ENCODE measurements at regions not wholly inside any gene's neighbourhood (a gene's known extent, or its start where the extent isn't known, plus 50 kb on each side); places are given as distances from the start of the nearest gene placed in this dataset.

GRCh38 chr3:72214066-72214951 is 429.4 kb upstream of the PROK2 start:
- no peak for DNase-seq

GRCh38 chr3:72213296-72214065 is 428.5 kb upstream of the PROK2 start:
- DNase-seq = no peak

GRCh38 chr3:72212396-72212795 is 427.4 kb upstream of the PROK2 start:
- no peak for DNase-seq

- no peak for DNase-seq
These were observed 425.3 kb upstream of the PROK2 start for GRCh38 chr3:72210261-72210660.

GRCh38 chr3:72205297-72205826 is 420.4 kb upstream of the PROK2 start:
- DNase-seq = no peak

DNA sequence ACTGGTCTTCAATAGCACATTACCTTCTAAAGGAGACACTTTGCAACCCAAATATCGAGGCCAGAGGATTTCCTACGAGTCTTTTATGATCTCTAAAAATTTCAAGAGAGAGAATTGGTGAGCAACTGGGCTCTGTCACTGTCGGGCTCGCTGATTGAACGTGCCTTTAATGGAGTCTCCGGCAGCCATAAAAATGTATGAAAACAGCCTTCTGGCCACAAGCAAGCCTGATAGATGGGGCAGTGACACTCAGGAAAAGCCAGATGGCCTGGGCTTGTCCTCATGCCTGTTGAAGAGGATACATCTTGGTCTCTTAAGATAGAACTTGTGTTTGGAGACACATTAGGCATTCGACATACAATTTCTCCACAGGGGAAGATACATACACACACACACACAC is 419.5 kb upstream of the PROK2 start:
- no peak for DNase-seq

GRCh38 chr3:72203613-72204349 is 418.8 kb upstream of the PROK2 start:
- no peak for DNase-seq

DNA sequence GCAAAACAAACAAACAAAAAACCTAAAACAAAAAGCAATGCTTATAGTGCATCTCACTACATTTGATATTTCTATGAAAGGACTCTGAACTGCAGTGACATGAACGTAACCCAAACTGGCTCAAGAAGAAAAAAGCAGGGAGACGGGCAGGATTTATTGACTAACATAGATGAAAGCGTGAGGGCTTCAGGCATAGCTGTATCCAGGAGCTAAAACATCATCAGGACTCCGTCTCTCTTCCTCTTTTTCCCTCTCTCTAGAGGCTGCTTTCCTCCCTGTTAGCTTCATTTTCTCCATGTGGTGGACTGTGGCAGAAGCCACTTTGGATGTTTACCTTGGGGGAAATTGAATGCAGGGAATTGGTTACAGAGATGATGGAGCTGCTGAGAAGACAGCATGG is 418.2 kb upstream of the PROK2 start:
- no peak for DNase-seq

- no peak for DNase-seq
These were observed 415.4 kb upstream of the PROK2 start for GRCh38 chr3:72200332-72200731.

DNA sequence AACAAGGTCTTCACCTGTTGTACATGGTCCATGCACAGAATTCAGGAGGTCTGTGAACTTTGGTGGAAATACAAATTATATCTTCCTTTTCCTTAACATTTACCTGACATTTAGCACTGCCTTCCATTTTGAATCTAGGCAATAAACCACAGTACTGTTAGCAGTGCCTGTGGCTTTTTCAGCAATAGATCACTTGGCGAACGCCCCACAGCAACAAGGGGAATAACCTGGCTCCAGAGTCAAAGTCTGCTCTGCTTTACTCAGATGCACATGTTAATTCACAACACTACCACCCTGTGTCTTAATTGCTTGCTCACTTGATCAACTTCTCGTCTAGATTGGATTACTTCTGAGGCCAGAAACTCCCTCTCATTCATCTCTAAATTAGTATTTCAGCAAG is 414.6 kb upstream of the PROK2 start:
- DNase-seq = no peak

DNA sequence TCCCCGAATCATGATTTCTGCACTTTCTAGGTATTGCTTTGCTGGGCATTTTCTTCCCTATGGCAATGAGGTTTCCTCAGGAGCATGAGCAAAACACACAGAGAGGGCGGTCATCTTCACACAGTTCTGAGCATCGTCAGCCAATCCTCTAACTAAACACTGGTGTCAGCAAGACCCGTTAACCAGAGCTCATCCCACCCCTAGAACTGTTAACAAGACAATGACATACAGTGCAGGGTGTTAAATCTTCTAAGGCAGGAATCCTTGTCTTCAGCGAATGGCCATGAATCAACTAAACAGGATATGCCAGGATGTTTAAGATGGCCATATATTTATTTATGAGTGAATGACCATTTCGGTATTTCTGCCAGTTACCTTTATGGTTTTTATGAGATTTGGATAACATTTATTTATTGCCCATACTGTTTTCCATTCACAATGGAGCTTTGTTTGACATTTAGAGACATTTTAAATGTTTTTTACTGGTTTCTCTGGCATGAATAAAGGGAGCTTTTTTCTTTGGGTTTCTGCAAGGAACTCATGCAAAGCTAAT is 411.5 kb upstream of the PROK2 start:
- DNase-seq = no peak

DNA sequence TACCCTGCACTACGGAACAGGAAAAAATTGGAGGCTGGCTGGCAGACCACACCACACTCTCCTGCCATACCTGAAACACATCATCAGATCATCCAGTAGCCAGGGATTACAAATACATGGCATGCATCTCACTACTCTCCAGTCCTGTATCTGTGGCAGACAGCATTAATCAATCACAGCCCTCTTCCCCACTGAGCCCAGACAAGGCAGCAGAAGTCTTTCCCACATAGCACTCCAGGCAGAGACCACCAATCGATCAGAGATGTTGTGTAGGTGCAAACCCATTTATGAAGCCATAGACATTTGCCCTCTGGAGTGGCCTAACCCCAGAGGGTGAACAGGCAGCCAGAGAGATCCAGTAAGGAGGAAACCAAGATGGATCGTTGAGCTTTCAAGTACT is 410.9 kb upstream of the PROK2 start:
- no peak for DNase-seq

GRCh38 chr3:72194458-72194857 is 409.5 kb upstream of the PROK2 start:
- no peak for DNase-seq

DNA sequence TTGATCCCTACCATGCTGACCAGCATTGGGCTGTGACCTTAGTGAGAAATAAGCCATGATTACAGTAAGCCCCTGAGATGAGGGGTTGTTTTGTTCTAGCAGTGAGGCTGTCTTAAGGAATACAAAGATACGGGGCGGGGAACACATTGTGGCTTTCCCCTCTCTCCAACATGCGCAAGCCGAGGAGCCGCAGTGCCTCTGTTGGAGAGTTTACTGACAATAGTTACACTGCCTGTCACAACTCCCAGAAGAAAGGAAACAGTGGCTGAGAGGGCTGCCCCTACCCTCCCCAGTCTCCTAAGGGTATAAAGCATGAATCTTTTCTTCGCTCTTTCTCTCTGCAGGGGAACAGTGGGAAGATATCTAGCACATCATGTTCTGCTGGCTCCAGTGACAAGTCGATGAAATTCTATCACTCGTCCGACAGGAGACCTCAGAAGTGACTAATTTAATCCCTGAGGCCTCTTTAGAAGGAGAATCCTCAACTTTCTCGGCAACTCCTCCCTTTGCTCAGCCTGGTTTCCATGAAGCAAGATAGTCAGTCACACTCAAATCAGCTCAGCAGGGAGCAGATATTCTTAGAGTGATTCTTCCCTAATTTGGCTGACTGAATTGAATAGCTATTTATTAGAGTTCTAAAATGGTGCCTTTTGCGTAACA is 409.0 kb upstream of the PROK2 start:
- no peak for DNase-seq

GRCh38 chr3:72192572-72192971 is 407.6 kb upstream of the PROK2 start:
- DNase-seq = no peak

DNA sequence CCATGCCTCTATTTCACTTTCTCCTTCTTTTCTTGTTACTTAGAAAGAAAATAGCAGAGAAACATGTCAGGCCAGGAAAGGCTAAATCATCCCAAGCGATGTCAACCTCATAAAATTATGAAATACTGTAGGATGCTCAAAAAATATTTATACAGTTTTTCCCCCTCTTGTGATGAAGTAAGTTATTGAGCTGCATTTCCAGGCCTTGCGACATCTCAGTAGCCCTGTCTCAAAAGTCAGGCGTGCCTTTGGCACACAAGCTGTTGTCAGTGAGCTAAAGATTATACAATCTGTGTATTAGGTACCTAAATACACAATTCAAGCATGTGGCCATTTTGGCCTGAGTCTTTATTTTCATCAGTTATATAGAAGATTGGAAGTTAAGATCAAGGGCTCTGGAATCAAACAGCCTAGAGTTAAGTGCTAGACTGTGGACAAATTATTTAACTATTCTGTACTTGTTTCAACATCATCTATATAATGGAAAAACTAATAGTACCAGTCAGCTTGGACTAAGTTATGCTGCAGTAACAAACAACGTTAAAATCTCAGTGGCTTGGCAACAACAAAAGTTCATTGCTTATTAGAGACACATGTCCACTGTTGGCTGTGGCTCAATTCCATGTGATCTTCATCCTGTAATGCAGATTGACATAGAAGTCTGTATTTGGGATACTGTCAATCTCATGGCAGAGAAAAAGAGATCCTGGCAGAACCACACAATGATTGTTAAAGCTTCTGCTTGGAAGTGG is 406.4 kb upstream of the PROK2 start:
- DNase-seq = no peak

DNA sequence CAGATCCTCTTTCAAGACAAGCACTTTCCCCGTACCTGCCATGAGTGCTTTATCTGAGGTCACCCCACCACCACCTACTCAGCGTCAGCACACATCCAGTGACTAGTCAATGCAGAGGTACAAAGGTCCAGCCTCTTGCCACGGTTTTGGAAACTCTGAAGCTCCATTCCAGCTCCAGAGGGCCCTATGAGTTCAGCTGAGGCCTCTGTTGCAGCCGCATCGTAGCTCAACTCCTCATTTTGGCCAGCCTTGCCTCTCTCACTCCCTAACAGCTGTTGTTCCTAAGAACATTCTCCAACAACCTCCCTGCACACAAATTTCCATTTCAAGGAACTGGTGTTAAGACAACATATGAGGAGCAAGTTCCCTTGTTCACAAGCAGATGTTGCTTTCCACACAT is 405.1 kb upstream of the PROK2 start:
- no peak for DNase-seq

DNA sequence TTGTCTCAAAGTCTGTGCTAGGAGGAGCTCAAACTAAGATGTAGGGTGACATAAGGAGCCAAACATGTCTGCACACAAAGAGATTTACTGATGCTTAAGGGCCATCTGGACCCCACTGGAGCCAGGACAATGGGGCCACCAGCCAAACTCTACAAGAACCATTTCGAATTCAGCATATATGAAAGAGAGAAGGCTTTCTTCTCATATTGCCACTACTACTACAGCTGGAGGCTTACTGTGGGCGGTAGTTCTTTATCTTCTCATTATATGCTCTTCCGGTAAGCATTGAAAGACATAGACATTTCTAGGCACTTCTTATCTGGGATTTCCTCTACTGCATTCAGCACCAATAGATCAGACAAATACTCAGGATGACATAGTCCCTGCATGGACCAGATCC is 404.4 kb upstream of the PROK2 start:
- no peak for DNase-seq

GRCh38 chr3:72188536-72188935 is 403.6 kb upstream of the PROK2 start:
- no peak for DNase-seq

DNA sequence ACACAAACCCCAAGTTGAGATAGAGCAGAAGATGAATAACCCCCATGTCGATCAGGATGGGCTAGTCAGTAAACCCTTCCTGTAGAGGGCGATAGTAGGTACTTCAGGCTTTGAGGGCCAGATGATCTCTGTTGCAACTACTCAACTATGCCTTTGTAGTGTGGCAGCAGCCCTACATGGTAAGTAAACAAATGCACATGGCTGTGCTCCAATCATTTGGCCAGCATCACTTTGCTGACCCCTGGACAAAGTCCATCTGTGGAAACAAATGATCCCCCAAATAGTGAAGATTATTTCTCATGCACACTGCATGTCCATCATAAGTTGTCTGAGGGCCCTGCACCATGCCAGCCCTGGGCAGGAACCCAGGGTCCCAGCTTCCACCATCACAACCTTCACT is 402.2 kb upstream of the PROK2 start:
- no peak for DNase-seq

GRCh38 chr3:72186400-72186855 is 401.5 kb upstream of the PROK2 start:
- DNase-seq = no peak

All from activated CD4-positive, CD25-positive, alpha-beta regulatory T cell (primary cell).